HAP-1 (cell line): ENCODE measurements at regions not wholly inside any gene's neighbourhood (a gene's known extent, or its start where the extent isn't known, plus 50 kb on each side); places are given as distances from the start of the nearest gene placed in this dataset.
A peak's percentile ranks its signal among the peaks of the same experiment; 100 is the strongest.
"Not testable (repeated sequence)": the region's sequence is repeated elsewhere in the genome, so short reads cannot be mapped to it uniquely, and the experiment has no call there.

Source experiments
- DNase-seq, 2 experiments: peaks; one replicate each; pipeline ENCODE4 v3.0.0-alpha.2; 2016 to 2020; ENCODE audit warnings: low spot score in 2 of 2
- H3K27me3 ChIP-seq: fragments of 250-450 bp; sonication (Bioruptor Pico); 2 replicates; pipeline ENCODE4 v1.5.1; 2020; ENCODE audit warnings: low read depth, mild to moderate bottlenecking, moderate library complexity
- H3K36me3 ChIP-seq: fragments of 250-450 bp; sonication (Bioruptor Pico); replicated peaks from 2 replicates; pipeline ENCODE4 v1.5.1; 2020; ENCODE audit warnings: mild to moderate bottlenecking
- H3K4me1 ChIP-seq: fragments of 250-450 bp; sonication (Bioruptor Pico); 2 replicates; pipeline ENCODE4 v1.5.1; 2020; ENCODE audit warnings: mild to moderate bottlenecking
- H3K4me3 ChIP-seq: fragments of 250-450 bp; sonication (Bioruptor Pico); 2 replicates; pipeline ENCODE4 v1.5.1; 2020; ENCODE audit warnings: mild to moderate bottlenecking, moderate library complexity
- H3K9me3 ChIP-seq: fragments of 250-450 bp; sonication (Bioruptor Pico); 2 replicates; pipeline ENCODE4 v1.5.1; 2020; ENCODE audit warnings: mild to moderate bottlenecking, moderate library complexity
- in situ Hi-C: fragments of 300-500 bp; cut with MboI; formaldehyde crosslinking; loops from 3 replicates; pipeline ENCODE4 v1.14.3; 2020; ENCODE audit warnings: low sequenced_read_pairs, inconsistent platforms, mixed read lengths

- H3K27me3 ChIP-seq = no peaks in the 10 kb centered on the region
- no peaks in the 10 kb centered on the region for H3K9me3 ChIP-seq
- H3K4me3 ChIP-seq = no peak overlapping the region
- in situ Hi-C loops = no loop called here
- DNase-seq = no peak
- no peaks in the 10 kb centered on the region for H3K4me1 ChIP-seq
- no peaks in the 10 kb centered on the region for H3K36me3 ChIP-seq
Observed at GRCh38 chr4:42205541-42205940, 53.1 kb upstream of the BEND4 start.

- in situ Hi-C loops = no loop called here
- no peak overlapping the region for H3K4me3 ChIP-seq
- H3K9me3 ChIP-seq = no peaks in the 10 kb centered on the region
- no peak for DNase-seq
- no peaks in the 10 kb centered on the region for H3K36me3 ChIP-seq
- H3K4me1 ChIP-seq = no peaks in the 10 kb centered on the region
- no peaks in the 10 kb centered on the region for H3K27me3 ChIP-seq
Observed at GRCh38 chr4:42216664-42217063, 64.2 kb upstream of the BEND4 start.

- H3K36me3 ChIP-seq = no peaks in the 10 kb centered on the region
- no peak for DNase-seq
- no peaks in the 10 kb centered on the region for H3K27me3 ChIP-seq
- in situ Hi-C loops = no loop called here
- H3K9me3 ChIP-seq = no peaks in the 10 kb centered on the region
- no peaks in the 10 kb centered on the region for H3K4me1 ChIP-seq
- H3K4me3 ChIP-seq = no peak overlapping the region
Observed at GRCh38 chr4:42225286-42225685, 72.8 kb upstream of the BEND4 start.

- Histone ChIP-seq H3K36me3 (no peaks in the 10 kb centered on the region), H3K9me3 (no peaks in the 10 kb centered on the region), H3K4me1 (no peaks in the 10 kb centered on the region), H3K4me3 (no peak overlapping the region), H3K27me3 (no peaks in the 10 kb centered on the region)
- DNase-seq = no peak
- in situ Hi-C loops = no loop called here
Observed at GRCh38 chr4:42234817-42235216, 82.4 kb upstream of the BEND4 start.

GRCh38 chr4:42235304-42236021 lies 83.0 kb upstream of the BEND4 start:
- no peak for DNase-seq
- Histone ChIP-seq H3K36me3 (no peaks in the 10 kb centered on the region), H3K9me3 (no peaks in the 10 kb centered on the region), H3K27me3 (no peaks in the 10 kb centered on the region), H3K4me3 (no peak overlapping the region), H3K4me1 (no peaks in the 10 kb centered on the region)
- in situ Hi-C loops = no loop called here

- Histone ChIP-seq H3K9me3 (no peaks in the 10 kb centered on the region), H3K4me3 (no peak overlapping the region), H3K36me3 (no peaks in the 10 kb centered on the region), H3K27me3 (no peaks in the 10 kb centered on the region), H3K4me1 (no peaks in the 10 kb centered on the region)
- in situ Hi-C loops = no loop called here
- no peak for DNase-seq
Observed at GRCh38 chr4:42237010-42237409, 84.6 kb upstream of the BEND4 start.

GRCh38 chr4:42237451-42237850 lies 85.0 kb upstream of the BEND4 start:
- in situ Hi-C loops = no loop called here
- Histone ChIP-seq H3K4me1 (no peaks in the 10 kb centered on the region), H3K9me3 (no peaks in the 10 kb centered on the region), H3K4me3 (no peak overlapping the region), H3K36me3 (no peaks in the 10 kb centered on the region), H3K27me3 (no peaks in the 10 kb centered on the region)
- DNase-seq = no peak

- in situ Hi-C loops = no loop called here
- Histone ChIP-seq H3K9me3 (no peaks in the 10 kb centered on the region), H3K4me3 (no peak overlapping the region), H3K4me1 (no peaks in the 10 kb centered on the region), H3K36me3 (no peaks in the 10 kb centered on the region), H3K27me3 (no peaks in the 10 kb centered on the region)
- DNase-seq = peak in 1 of 2 experiments; percentile 20
Observed at GRCh38 chr4:42248972-42249371, 96.5 kb upstream of the BEND4 start.

GRCh38 chr4:42252315-42252714 lies 99.9 kb upstream of the BEND4 start:
- Histone ChIP-seq H3K9me3 (no peaks in the 10 kb centered on the region), H3K36me3 (no peaks in the 10 kb centered on the region), H3K4me1 (no peaks in the 10 kb centered on the region), H3K27me3 (no peaks in the 10 kb centered on the region), H3K4me3 (no peak overlapping the region)
- in situ Hi-C loops = no loop called here
- no peak for DNase-seq

- H3K36me3 ChIP-seq, H3K9me3 ChIP-seq, H3K4me3 ChIP-seq, DNase-seq, H3K4me1 ChIP-seq, H3K27me3 ChIP-seq, in situ Hi-C loops: not testable (repeated sequence)
Observed at GRCh38 chr4:42257645-42258044, 105.2 kb upstream of the BEND4 start.

GRCh38 chr4:42262701-42263490 lies 110.4 kb upstream of the BEND4 start:
- in situ Hi-C loops = no loop called here
- Histone ChIP-seq H3K36me3 (no peaks in the 10 kb centered on the region), H3K4me1 (peaks cover 11% of the 10 kb centered on the region), H3K27me3 (no peaks in the 10 kb centered on the region), H3K4me3 (no peak overlapping the region), H3K9me3 (no peaks in the 10 kb centered on the region)
- peak in 1 of 2 experiments; percentile 54 for DNase-seq

- Histone ChIP-seq H3K9me3 (no peaks in the 10 kb centered on the region), H3K4me1 (peaks cover 14% of the 10 kb centered on the region), H3K27me3 (no peaks in the 10 kb centered on the region), H3K36me3 (no peaks in the 10 kb centered on the region), H3K4me3 (no peak overlapping the region)
- in situ Hi-C loops = no loop called here
- no peak for DNase-seq
Observed at GRCh38 chr4:42265782-42266602, 113.5 kb upstream of the BEND4 start.

GRCh38 chr4:42267724-42268123 lies 115.3 kb upstream of the BEND4 start:
- Histone ChIP-seq H3K27me3 (no peaks in the 10 kb centered on the region), H3K4me1 (peaks cover 8% of the 10 kb centered on the region), H3K9me3 (no peaks in the 10 kb centered on the region), H3K4me3 (no peak overlapping the region), H3K36me3 (no peaks in the 10 kb centered on the region)
- in situ Hi-C loops = no loop called here
- no peak for DNase-seq

GRCh38 chr4:42268824-42269223 lies 116.4 kb upstream of the BEND4 start:
- H3K36me3 ChIP-seq = no peaks in the 10 kb centered on the region
- H3K4me3 ChIP-seq = no peak overlapping the region
- DNase-seq = no peak
- in situ Hi-C loops = no loop called here
- H3K9me3 ChIP-seq = no peaks in the 10 kb centered on the region
- no peaks in the 10 kb centered on the region for H3K27me3 ChIP-seq
- peaks cover 2% of the 10 kb centered on the region; the same call in 1 of the 2 replicates for H3K4me1 ChIP-seq
